ENCODE measurements at regions not wholly inside any gene's neighbourhood (a gene's known extent, or its start where the extent isn't known, plus 50 kb on each side); places are given as distances from the start of the nearest gene placed in this dataset.

DNA sequence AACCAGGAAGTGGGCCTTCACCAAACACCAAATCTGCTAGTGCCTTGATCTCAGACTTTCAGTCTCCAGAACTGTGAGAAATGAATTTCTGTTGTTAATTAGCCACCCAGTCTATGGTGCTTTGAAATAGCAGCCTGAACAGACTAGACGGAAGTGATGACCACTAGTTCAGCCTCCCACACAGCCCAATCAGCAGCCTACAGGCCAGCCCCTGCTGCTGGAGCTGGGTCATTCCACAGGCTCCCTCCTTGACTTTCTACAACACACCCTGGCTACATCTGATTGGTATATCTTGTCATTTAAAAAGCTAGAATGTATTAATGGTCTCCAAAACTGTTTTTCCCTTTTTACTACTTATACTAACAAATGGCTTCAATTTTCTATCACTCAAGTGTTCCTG lies 277.2 kb upstream of the TAC1 start:
- DNase-seq (ENCODE audit: low spot score) (no peak), ATAC-seq (no peak)
- intact Hi-C loops (cut with DNase I) = no loop called here

DNA sequence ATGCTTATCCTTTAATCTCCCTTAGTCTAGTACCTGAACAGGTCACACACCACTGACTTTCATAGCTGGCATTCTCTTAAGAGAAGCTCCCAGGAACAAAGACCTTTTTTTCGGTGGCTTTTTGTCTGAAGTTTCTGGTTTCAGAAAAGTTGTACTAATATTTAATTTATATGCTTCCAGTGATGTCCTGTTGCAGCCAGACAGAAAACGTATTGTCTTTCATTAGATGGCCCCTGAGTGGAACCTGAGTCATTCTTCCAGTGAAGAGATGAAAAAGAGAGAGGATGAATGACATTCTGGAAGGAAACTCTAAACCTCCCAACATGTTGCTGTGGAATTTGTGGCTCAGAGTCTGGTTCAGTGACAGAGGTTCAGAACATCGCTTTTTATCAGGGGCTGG lies 274.8 kb upstream of the TAC1 start:
- DNase-seq (ENCODE audit: low spot score) (no peak), ATAC-seq (no peak)
- intact Hi-C loops (cut with DNase I) = no loop called here

GRCh38 chr7:97460433-97460832 lies 271.5 kb upstream of the TAC1 start:
- intact Hi-C loops (cut with DNase I) = no loop called here
- DNase-seq (ENCODE audit: low spot score) (no peak), ATAC-seq (no peak)

GRCh38 chr7:97461596-97461995 lies 270.3 kb upstream of the TAC1 start:
- no peak for ATAC-seq
- DNase-seq (ENCODE audit: low spot score) = no peak
- intact Hi-C loops (cut with DNase I) = no loop called here

GRCh38 chr7:97466071-97466470 lies 265.8 kb upstream of the TAC1 start:
- DNase-seq (ENCODE audit: low spot score) = no peak
- no peak for ATAC-seq
- intact Hi-C loops (cut with DNase I) = no loop called here

DNA sequence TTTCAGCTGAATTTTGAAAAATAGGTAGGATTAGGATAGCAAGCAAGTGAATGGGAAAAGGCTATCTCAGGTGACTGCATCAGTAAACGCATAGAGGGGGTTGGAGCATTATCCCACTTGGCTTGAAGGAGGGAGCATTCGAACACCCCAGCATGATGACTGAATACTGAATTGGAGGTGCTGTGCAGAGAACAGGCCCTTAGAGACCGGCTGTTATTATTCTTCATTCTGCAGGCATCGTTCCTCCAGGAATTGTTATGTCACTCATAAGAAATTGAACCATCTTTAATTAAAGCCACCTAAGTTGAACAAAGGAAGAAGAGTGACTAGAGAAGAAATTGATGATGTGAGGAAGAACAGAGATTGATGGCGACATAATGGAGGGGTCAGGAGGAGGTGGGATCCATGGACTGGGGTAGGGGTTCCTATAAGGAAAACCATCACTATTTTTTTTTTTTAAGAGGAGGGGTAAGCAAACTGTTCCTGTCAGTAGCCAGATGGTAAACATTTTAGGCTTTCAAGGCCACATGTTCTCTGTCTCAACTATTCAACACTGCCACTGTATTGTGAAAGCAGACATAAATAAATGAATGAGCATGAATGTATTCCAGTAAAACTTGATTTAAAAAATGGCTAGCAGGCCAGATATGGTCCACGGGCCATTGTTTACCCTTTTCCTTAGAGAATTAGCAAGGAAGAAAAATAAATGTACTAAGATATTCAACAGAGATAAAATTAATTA lies 264.7 kb upstream of the TAC1 start:
- ATAC-seq = no peak
- DNase-seq (ENCODE audit: low spot score) = no peak
- intact Hi-C loops (cut with DNase I) = no loop called here

- no peak for ATAC-seq
- DNase-seq (ENCODE audit: low spot score) = no peak
- intact Hi-C loops (cut with DNase I) = no loop called here
Observed at GRCh38 chr7:97468493-97468892, 263.4 kb upstream of the TAC1 start.

- intact Hi-C loops (cut with DNase I) = no loop called here
- ATAC-seq (no peak), DNase-seq (ENCODE audit: low spot score) (no peak)
Observed at GRCh38 chr7:97470726-97471125, 261.2 kb upstream of the TAC1 start.

DNA sequence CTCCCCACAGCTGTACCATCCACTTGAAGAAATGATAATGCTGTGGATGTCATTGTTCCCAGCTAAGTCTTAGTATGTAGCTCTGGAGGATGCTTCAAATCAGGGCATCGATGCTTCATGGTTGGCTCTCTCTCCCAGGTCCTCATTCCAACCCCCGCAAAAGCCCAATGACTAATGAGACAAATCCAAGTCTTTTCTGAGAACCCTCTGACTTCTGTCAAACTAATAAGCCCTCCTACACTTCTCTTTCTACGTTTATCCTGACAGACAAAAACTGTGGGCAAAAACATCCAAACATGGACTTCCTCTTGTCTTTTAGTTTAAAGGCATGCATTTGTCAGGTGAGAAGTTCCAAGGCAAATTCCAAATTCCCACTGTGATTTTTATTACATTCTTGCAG lies 260.4 kb upstream of the TAC1 start:
- ATAC-seq = no peak
- intact Hi-C loops (cut with DNase I) = no loop called here
- no peak for DNase-seq (ENCODE audit: low spot score)

GRCh38 chr7:97479740-97480290 lies 252.1 kb upstream of the TAC1 start:
- ATAC-seq = no peak
- no peak for DNase-seq (ENCODE audit: low spot score)
- intact Hi-C loops (cut with DNase I) = loop anchor here (5.0 kb wide), 1 partner anchor 1573 kb away; no protein-coding TSS in a partner anchor

DNA sequence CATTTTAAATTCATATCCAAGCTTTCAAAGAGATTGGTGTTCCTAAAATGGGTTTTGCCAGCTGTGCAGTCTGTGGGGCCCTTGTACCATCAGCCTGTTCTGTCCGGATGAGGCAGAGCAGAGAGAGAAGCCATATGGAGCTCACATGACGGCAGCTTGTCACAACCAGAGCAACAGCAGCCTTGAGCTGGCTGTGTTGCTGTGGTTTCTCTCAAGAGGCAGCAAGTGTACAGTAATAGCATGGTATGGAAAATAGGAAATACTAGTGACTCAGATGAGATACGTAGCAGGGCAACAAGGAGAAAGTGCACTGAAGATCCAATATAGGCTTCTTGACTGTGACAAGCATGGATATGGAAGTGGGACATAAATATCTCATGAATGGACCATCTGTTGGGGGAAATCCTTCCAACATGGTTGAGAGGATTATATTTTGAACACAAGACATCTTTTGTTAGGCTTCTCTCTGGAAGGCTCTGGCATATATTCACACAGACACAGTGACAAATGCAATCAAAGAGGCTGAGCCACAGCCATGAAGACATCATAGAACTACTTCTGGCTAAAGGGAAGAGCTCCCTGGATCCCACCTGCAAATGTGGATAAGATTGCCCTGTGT lies 251.0 kb upstream of the TAC1 start:
- no peak for ATAC-seq
- intact Hi-C loops (cut with DNase I) = loop anchor here (5.0 kb wide), 1 partner anchor 1574 kb away; no protein-coding TSS in a partner anchor
- DNase-seq (ENCODE audit: low spot score) = no peak

DNA sequence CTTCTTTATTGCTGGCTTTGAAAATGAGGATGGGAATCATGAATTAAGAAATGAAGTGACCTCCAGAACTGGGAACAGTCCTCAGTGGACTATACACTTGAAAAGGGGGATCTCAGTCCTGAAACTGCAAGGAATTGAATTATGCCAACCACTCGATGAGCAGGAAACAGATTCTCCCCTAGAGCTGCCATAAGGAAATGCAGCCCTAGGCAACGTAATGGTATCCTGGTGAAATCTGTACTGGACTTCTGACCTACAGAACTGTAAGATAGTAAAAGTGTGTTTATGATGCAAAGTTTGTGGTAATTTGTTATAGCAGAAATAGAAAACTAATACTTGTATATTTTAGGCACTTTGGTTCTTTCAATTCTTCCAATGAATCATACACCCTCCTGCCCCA lies 236.4 kb upstream of the TAC1 start:
- ATAC-seq (no peak), DNase-seq (ENCODE audit: low spot score) (no peak)
- intact Hi-C loops (cut with DNase I) = loop anchor here (5.0 kb wide), 1 partner anchor 1523 kb away; no protein-coding TSS in a partner anchor

GRCh38 chr7:97499204-97499603 lies 232.7 kb upstream of the TAC1 start:
- intact Hi-C loops (cut with DNase I) = loop anchor here (5.0 kb wide), 1 partner anchor 1527 kb away; no protein-coding TSS in a partner anchor
- ATAC-seq (no peak), DNase-seq (ENCODE audit: low spot score) (no peak)

- intact Hi-C loops (cut with DNase I) = no loop called here
- no peak for DNase-seq (ENCODE audit: low spot score)
- ATAC-seq = no peak
Observed at GRCh38 chr7:97503367-97504094, 228.4 kb upstream of the TAC1 start.

GRCh38 chr7:97506728-97507127 lies 225.2 kb upstream of the TAC1 start:
- DNase-seq (ENCODE audit: low spot score) (no peak), ATAC-seq (no peak)
- intact Hi-C loops (cut with DNase I) = no loop called here

DNA sequence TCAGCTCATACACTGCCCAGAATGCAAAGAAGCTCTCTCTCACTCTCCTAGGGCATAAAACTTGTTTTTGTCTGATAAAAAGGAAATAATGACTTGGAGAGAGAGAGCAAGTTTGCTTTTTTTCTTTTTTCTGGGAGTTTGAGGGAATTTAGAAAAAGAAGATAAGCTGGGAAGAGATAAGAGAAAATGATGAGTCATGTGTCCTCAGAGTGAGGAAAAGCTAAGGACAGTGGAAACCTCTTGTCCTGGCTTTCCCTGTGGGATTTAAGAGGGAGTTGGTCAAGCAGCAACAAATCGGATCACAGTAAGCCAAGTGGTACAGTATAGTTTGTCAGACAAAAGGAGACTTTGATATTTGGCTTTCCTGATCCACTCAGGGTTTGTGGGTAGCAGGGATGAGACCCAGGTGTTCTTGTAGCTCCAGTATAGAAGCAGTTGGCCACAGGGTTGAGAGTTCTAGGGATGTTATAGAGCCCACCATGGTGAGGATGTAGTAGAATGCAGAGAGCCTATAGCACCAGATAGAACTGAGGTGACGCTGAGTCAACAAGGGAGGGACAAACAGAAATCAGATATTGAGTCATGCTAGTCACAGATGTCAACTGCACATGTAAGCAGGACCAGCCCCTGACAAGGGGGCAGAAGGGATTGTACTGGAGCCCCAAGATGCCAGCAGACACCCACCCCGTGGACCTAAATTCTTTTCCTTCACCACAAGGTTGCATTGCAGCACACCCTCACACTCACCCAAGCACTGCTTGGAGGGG lies 219.3 kb upstream of the TAC1 start:
- intact Hi-C loops (cut with DNase I) = no loop called here
- no peak for ATAC-seq
- no peak for DNase-seq (ENCODE audit: low spot score)

DNA sequence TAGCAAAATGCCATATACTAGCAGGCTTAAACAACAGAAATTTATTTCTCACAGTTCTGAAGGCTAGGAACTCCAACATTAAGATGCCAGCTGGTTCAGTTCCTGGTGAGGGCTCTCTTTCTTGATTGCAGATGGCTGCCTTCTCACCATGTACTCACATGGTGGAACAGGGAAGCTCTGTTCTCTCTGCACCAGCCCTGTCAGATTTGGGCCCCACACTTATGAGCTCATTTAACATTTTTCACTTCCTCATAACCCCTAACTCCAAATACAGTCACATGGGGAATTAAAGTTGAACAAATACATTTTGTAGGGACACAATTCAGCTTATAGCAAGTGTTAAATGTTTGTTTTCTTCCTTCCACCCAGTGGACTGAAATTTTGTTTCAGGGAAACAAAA lies 218.6 kb upstream of the TAC1 start:
- DNase-seq (ENCODE audit: low spot score) (no peak), ATAC-seq (no peak)
- intact Hi-C loops (cut with DNase I) = no loop called here

GRCh38 chr7:97541188-97541587 lies 190.7 kb upstream of the TAC1 start:
- no peak for ATAC-seq
- intact Hi-C loops (cut with DNase I) = no loop called here
- no peak for DNase-seq (ENCODE audit: low spot score)

DNA sequence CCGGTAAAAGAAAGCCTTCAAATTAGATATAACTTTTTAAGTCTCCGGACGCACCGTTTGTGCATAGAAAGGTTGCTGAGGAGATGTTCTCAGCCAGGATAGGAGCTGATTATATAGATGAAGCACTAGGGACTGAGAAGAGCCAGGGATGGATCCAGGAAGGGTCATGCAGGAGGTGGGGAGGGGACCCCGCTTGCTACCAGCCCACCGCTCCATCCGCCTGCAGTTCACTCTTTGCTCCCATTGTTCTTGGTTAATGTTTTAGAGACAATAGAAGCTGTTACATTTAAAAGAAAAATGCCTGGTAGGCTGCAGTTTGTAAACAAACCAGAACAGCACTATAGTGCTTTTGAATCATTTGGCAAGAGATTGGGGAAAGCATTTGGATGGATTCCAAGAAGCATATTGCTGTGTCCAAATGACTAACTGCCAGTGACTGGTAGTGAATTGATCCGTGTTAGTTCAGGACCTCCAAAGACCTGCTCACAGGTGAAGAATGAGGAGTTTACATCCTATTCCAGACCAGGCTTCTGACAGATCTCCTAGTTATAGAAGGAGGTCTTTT lies 175.9 kb upstream of the TAC1 start:
- intact Hi-C loops (cut with DNase I) = no loop called here
- no peak for DNase-seq (ENCODE audit: low spot score)
- no peak for ATAC-seq
